ENCODE measurements at regions not wholly inside any gene's neighbourhood (a gene's known extent, or its start where the extent isn't known, plus 50 kb on each side); places are given as distances from the start of the nearest gene placed in this dataset.

GRCh38 chrX:104430072-104430741, 135.8 kb upstream of the IL1RAPL2 start:
- TF ChIP-seq POLR2A (IDR thresholded peaks at IDR 0.05) (no peak), CTCF (IDR thresholded peaks at IDR 0.05) (no peak)

Measured in ovary (tissue), 3 donors.